ENCODE measurements at regions not wholly inside any gene's neighbourhood (a gene's known extent, or its start where the extent isn't known, plus 50 kb on each side); places are given as distances from the start of the nearest gene placed in this dataset.

DNA sequence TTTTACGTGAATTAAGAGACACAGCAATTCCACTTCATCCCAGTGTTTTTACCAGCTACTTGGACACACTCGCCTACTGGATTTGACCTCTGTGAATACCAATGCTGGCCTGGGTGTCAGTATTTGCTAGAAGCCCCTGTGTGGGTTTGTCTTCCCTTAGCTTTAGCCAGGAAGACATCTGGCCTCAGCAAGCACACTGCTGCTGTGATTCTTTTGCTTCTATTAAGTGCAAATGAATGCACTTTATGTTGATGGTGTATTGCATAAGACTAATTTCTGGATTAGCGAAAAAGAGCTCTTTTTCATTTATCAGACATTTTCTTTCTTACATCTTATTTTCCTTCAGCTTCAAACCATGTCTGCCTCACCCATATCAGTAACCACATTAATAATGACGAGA is 140.0 kb downstream of the CHRM3 start:
- TF ChIP-seq, protein P1, sequence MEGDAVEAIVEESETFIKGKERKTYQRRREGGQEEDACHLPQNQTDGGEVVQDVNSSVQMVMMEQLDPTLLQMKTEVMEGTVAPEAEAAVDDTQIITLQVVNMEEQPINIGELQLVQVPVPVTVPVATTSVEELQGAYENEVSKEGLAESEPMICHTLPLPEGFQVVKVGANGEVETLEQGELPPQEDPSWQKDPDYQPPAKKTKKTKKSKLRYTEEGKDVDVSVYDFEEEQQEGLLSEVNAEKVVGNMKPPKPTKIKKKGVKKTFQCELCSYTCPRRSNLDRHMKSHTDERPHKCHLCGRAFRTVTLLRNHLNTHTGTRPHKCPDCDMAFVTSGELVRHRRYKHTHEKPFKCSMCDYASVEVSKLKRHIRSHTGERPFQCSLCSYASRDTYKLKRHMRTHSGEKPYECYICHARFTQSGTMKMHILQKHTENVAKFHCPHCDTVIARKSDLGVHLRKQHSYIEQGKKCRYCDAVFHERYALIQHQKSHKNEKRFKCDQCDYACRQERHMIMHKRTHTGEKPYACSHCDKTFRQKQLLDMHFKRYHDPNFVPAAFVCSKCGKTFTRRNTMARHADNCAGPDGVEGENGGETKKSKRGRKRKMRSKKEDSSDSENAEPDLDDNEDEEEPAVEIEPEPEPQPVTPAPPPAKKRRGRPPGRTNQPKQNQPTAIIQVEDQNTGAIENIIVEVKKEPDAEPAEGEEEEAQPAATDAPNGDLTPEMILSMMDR (conservative IDR thresholded peaks at IDR 0.05 in 1 of 2, IDR thresholded peaks at IDR 0.05 in 1 of 2; ENCODE audit: low read depth in 1 of 2, low read length in 2 of 2) = no peak
- TF ChIP-seq EZH2 (IDR thresholded peaks at IDR 0.05; ENCODE audit: low read length, missing control alignments) = no peak
